Left ventricle myocardium inferior (tissue), 1 donor: ENCODE measurements at regions not wholly inside any gene's neighbourhood (a gene's known extent, or its start where the extent isn't known, plus 50 kb on each side); places are given as distances from the start of the nearest gene placed in this dataset.

ENCODE experiments used
- DNase-seq: peaks from one replicate; pipeline ENCODE4 v3.0.0-alpha.2; 2020
- H3K27ac ChIP-seq: fragments of 200-600 bp; replicated peaks from 2 replicates; pipeline ENCODE4 v1.8.0; 2021
- H3K27me3 ChIP-seq: fragments of 200-600 bp; 2 replicates; pipeline ENCODE4 v1.8.0; 2021; ENCODE audit warnings: low read depth
- H3K36me3 ChIP-seq: fragments of 200-600 bp; 2 replicates; pipeline ENCODE4 v1.8.0; 2021
- H3K4me1 ChIP-seq: fragments of 200-600 bp; 2 replicates; pipeline ENCODE4 v1.8.0; 2021
- H3K4me3 ChIP-seq: fragments of 200-600 bp; 2 replicates; pipeline ENCODE4 v1.8.0; 2021; ENCODE audit warnings: mild to moderate bottlenecking, moderate library complexity
- H3K9me3 ChIP-seq: fragments of 200-600 bp; replicated peaks from 2 replicates; pipeline ENCODE4 v1.8.0; 2021
- intact Hi-C: fragments of 100-400 bp; cut with micrococcal nuclease; formaldehyde crosslinking; loops from one replicate; pipeline ENCODE4 v1.11.0; 2022
- TF ChIP-seq, protein P1 (sequence below): fragments of 200-600 bp; IDR thresholded peaks from 2 replicates; pipeline ENCODE4 v1.8.0; 2021; ENCODE audit warnings: antibody characterized with exemption, mild to moderate bottlenecking, borderline replicate concordance
- donor health status: DM: no; HTN: yes; CAD: no; lungs with severe emphysema.

DNA sequence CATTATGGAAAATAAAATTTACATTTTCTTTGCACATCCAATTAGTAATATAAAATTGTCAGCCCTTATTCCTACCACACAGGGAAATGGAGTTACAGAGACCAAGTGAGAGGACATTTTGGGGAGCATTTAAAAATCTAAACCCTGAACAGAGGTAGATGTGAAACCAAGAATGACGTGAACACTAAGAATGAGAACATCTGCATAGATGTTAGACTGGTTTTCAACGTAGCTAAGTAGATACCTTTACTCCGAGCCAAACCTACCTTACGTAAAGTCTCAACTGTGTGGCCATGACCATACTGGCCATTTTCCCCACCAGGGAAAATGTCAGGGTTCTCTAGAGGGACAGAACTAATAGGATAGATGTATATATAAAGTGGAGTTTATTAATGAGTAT, 51.4 kb upstream of the THBS1 start:
- Histone ChIP-seq H3K4me3 (no peak overlapping the region), H3K4me1 (no peaks in the 10 kb centered on the region), H3K36me3 (no peaks in the 10 kb centered on the region), H3K27ac (no peak overlapping the region), H3K9me3 (no peaks in the 10 kb centered on the region), H3K27me3 (no peaks in the 10 kb centered on the region)
- intact Hi-C loops: no loop called here
- no peak for DNase-seq
- TF ChIP-seq, protein P1, sequence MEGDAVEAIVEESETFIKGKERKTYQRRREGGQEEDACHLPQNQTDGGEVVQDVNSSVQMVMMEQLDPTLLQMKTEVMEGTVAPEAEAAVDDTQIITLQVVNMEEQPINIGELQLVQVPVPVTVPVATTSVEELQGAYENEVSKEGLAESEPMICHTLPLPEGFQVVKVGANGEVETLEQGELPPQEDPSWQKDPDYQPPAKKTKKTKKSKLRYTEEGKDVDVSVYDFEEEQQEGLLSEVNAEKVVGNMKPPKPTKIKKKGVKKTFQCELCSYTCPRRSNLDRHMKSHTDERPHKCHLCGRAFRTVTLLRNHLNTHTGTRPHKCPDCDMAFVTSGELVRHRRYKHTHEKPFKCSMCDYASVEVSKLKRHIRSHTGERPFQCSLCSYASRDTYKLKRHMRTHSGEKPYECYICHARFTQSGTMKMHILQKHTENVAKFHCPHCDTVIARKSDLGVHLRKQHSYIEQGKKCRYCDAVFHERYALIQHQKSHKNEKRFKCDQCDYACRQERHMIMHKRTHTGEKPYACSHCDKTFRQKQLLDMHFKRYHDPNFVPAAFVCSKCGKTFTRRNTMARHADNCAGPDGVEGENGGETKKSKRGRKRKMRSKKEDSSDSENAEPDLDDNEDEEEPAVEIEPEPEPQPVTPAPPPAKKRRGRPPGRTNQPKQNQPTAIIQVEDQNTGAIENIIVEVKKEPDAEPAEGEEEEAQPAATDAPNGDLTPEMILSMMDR: no peak

DNA sequence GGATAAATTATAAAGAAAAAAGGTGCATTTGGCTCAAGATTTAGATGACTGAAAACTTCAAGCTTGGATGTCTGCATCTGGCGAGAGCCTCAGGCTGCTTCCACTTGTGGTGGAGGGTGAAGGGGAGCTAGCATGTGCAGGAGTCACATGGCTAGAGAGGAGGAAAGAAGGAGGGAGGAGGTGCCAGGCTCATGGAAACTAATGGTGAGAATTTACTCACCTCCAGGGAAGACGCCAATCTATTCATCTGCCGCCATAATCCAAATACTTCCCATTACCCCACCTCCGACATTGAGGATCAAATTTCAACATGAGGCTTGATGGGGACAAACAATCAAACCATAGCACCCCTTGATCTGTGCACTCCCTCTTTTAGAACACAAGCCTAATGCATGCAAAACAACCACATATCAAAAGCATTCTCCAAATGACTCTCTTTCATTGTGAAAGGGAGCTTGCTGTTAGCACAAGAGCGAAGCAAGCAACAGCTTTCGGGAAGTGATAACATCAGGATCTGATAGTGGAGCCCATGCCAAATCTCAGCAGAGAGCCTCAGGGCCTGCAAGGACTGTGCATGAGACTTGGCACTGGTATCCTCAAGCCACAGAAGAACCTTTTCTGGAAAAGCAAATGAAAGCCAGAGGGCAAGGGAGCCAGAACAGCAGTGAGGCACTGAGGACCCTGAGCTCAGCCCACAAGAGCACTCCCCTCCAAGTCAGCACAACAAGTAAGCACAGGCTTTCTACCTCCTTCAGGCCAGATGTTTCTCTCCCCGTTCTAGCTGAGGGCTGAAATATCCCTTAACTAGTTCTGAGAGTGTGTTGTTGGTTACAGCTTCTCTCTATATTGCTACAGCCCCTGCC, 50.2 kb upstream of the THBS1 start:
- Histone ChIP-seq H3K4me1 (no peaks in the 10 kb centered on the region), H3K36me3 (no peaks in the 10 kb centered on the region), H3K4me3 (no peak overlapping the region), H3K9me3 (no peaks in the 10 kb centered on the region), H3K27me3 (no peaks in the 10 kb centered on the region), H3K27ac (no peak overlapping the region)
- TF ChIP-seq, protein P1: no peak
- DNase-seq: no peak
- intact Hi-C loops: no loop called here
